Peyer's patch (tissue), 4 donors: ENCODE measurements at regions not wholly inside any gene's neighbourhood (a gene's known extent, or its start where the extent isn't known, plus 50 kb on each side); places are given as distances from the start of the nearest gene placed in this dataset.

Source experiments
- POLR2A ChIP-seq, 2 donors: fragments of 450-650 bp; IDR thresholded peaks; one replicate each; pipeline ENCODE4 v1.5.1; 2017; ENCODE audit warnings: antibody characterized with exemption in 2 of 2, mild to moderate bottlenecking in 2 of 2, moderate library complexity in 2 of 2
- TF ChIP-seq, protein P1 (sequence below), 6 experiments: fragments of 450-650 bp in 4 of 6; fragments of 200-600 bp in 2 of 6; sonication (generic) in 1 of 6; IDR thresholded peaks; one replicate each; pipeline ENCODE4 v1.5.1; 2017 to 2019; ENCODE audit warnings: antibody characterized with exemption in 6 of 6, mild to moderate bottlenecking in 3 of 6, moderate library complexity in 1 of 6

DNA sequence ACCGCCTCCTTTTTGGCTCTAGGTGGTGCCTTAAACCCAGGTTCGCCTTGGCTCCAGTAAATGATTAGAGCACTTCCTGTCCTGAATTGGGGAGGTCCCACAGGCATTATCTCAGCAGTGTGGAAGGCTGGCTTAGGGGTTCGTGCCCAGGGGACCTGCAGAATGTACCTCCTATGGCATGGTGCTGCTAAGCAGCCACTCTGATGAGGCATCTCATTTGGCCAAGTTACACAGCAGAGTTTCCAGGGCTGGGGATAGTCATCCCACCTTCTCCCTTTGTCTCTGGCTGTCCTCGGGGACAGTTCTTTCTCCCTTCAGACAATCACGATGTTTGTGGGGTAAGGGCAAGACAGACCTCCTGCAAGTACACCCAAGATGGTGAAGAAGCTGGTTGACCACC, 371.2 kb downstream of the VPS13C start:
- TF ChIP-seq, protein P1, sequence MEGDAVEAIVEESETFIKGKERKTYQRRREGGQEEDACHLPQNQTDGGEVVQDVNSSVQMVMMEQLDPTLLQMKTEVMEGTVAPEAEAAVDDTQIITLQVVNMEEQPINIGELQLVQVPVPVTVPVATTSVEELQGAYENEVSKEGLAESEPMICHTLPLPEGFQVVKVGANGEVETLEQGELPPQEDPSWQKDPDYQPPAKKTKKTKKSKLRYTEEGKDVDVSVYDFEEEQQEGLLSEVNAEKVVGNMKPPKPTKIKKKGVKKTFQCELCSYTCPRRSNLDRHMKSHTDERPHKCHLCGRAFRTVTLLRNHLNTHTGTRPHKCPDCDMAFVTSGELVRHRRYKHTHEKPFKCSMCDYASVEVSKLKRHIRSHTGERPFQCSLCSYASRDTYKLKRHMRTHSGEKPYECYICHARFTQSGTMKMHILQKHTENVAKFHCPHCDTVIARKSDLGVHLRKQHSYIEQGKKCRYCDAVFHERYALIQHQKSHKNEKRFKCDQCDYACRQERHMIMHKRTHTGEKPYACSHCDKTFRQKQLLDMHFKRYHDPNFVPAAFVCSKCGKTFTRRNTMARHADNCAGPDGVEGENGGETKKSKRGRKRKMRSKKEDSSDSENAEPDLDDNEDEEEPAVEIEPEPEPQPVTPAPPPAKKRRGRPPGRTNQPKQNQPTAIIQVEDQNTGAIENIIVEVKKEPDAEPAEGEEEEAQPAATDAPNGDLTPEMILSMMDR (IDR thresholded peaks at IDR 0.05): no peak
- no peak for TF ChIP-seq POLR2A (IDR thresholded peaks at IDR 0.05)
